ENCODE measurements at regions not wholly inside any gene's neighbourhood (a gene's known extent, or its start where the extent isn't known, plus 50 kb on each side); places are given as distances from the start of the nearest gene placed in this dataset.
A peak's percentile ranks its signal among the peaks of the same experiment; 100 is the strongest.

DNA sequence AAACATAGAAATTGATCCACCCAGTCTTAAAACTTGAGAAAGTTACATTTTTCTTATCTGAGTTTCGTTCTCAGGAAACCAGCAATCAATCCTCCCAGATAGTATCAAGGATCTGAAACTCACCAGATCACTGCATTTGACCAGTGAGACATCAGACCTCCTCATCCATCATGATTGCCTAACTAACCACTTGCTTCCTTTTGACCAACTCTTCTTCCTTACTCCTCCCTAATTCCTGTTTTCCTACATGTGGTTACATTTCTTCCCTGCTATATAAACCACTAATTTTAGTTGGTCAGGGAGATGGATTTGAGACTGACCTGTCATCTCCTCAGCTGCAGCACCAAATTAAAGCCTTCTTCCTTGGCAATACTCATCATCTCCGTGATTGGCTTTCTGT, 357.1 kb upstream of the POU3F2 start:
- no peak for DNase-seq

DNA sequence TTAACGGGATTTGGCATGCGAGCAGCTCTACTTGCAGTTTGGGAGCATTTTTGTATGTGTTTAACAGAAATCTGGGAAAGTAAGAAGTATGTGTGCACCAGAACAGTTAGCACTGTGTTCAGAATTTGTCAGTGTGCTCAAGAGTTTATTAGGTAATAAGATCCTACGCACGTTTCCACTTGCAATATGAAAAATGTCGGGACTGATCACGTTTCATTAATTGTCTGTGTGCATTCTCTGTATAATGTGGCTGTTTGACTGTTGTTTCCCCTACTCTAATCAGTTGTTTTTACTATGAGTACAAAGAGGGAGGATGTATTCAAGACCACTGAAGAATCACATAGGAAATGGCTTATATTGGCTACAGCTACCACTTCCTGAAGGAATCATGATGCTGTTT, 349.7 kb upstream of the POU3F2 start:
- no peak for DNase-seq

DNA sequence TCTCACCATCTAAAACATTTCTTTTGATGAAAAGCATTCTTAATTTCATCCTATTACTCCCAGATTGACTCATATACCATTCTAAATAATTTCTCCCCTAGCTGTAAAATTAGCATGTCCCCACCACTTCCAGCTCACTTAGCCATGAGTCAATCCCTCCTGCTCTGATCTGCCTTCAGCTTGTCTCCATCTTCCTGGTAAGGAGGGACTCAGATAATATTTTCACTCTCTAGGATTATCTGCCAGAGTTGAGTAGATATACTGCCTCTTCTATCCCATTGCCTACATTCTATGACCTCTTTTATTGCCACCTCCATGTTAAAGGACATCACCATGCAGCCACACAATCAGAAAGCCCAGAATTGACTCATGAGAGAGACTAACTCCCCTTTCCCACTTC, 348.8 kb upstream of the POU3F2 start:
- DNase-seq = no peak

DNA sequence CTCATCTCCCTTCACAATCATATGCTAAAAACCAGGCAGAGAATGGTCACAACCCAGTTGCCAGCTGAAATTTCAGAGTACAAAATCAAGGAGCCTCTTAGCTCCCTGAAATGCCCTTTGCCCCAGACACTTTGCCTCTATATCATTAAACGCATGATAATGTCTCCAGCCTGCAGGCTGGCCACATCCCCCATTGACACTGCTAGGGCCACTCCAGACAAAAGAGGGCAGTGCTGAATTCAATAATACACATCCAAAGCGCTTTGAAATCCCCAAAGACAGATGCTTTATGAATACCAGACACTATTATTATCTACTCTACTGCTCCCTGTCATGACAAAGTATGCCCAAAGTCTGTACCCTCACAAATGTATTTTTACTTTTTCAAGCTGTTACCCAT, 348.3 kb upstream of the POU3F2 start:
- no peak for DNase-seq

DNA sequence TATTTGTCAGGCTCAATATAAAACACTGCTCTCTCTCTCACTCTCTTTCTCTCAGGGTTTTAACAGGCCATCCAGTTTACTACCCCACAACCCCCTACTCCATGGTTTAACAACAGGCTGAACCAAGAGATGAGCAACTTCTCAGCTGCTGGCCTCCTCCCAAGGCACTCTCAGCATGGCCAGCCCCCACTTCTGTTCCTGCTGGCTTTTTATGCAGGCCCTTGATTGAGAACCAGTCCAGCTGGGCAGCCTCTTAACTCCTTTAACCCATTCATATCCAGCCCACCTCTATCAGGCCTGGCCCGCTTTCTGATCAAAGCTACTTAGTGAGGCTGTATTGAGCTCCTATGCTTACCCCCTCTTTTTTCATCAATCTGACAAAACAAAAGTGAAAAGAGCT, 346.8 kb upstream of the POU3F2 start:
- DNase-seq = no peak

DNA sequence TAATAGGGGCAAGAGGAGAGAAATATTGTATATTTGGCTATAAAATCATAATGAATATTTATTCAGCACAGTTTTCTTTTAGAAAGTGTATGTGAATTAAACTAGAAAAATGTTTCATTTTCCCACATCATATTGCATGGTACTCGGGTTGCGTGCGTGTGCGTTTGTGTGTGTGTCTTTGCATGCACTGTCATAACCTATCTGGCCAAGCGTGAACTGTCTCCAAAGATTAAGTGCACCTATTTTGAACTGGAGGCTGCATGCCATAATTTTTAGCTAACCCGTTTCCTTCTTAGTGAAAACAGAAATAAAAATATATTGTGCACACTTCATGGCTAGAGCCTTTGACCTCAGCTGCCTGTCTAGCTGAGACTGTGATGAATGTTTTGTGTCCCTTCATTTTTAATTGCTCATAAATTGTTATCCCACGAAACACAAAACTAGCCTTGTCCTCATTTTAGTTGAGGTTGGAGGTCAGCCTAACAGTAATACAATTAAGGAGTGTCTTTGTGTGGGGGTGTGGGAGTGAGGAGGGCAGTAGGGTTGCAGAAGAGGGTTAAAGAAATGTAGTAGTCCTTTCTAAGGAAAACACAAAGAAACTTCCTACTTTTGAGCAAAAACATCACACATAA, 336.1 kb upstream of the POU3F2 start:
- DNase-seq = no peak

DNA sequence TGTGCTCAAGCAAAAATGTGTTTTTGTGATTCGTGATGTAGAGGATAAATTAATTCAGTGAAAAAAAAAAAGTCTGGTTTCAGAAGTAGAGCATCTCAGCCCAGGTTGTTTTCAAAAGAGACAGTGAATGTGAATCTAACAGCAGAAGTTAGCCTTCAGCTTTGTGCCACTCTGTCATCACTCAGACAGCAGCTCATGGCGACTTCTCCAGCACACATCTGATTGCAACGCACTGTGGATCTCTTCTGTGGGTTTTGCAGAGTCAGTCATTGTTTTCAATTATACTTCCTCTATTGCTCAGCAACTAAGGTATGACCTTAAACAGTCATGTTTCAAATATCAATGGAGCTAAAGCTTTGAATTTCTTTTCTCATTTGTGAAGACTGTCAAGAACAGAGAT, 335.5 kb upstream of the POU3F2 start:
- no peak for DNase-seq

DNA sequence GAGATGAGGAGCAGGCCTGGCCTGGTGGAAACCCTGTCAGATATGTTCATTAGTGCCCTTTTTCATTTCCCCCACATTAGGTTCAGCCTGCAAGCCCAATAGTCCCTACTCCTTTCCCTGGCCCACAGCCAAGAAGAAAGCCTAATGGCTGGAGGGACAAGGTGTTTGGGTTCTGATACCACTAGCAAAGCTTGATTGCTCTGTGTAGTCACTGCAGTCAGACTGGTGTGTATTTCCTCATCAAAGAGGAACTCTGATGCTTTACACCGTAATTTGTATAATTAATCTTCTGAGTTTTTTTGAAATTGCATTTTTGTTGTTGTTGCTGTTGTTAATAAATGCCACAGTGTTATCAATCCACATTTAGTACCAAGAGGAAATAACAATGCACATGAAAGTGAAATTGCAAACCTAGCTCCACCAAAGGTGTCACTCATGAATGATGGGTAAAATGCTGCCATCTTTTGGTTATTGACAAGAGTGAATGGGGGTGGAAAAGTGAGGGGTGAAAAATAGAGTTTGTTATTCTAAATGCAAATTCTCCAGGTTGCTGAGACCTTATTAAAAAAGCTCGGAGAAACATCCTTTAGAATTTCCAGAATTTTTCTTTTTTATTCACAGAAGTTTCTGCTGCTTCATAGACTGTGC, 320.2 kb upstream of the POU3F2 start:
- DNase-seq = peak in 1 of 5 experiments; percentile 1

DNA sequence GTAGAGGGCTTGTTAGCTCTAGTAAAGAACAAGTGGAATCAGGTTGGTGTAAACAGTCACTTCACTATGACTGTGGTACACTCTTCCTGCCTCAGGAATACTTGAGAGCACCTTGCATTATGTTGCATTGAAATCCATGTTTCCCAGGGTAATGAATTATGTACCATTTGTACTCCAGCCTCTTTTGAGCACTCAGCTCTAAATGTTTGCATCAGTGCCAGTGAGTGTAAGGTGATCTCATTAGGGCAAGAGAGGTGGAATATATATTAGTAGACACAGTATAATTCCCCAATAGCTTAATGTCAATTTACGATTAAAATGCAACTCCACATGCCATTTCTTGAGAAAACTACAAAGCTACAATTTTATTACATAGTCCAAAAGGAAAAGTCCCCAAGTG, 319.6 kb upstream of the POU3F2 start:
- no peak for DNase-seq

DNA sequence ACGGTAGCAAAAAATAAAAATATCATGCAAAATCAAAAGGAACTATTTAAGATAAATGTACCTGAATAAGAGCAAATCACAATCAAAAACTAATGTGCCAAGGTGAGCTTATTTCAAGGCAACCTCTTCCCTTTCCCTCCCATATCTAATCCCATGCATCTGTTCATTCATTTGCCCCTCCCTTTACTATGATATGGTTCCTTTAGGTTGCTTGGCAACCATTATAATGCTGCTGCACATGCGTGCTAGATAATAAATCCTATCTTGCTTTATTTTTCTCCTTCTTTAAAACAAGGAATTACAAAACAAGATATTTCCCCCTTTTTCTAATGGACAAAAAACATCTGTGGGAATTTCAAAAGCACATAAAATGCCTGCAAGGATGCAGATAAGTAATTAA, 318.2 kb upstream of the POU3F2 start:
- no peak for DNase-seq

DNA sequence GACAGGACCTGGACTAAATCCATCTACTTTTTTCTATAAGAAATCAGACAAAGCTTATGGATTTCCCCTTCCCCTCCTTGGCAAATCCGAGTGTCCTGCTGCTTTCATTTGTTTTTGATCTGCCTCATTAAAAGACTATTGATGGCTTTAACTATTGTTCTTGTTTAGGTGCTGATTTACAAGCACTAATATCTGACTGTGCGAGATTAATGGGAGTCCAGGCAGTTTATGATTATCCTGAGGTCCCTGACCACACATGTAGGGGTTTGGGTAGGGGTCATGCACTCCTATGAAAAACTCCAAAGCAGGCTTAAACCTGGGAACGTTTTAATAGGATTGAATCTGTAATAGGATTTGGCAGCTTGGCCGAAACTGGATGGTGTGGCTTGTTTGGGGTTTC, 317.5 kb upstream of the POU3F2 start:
- DNase-seq = no peak

DNA sequence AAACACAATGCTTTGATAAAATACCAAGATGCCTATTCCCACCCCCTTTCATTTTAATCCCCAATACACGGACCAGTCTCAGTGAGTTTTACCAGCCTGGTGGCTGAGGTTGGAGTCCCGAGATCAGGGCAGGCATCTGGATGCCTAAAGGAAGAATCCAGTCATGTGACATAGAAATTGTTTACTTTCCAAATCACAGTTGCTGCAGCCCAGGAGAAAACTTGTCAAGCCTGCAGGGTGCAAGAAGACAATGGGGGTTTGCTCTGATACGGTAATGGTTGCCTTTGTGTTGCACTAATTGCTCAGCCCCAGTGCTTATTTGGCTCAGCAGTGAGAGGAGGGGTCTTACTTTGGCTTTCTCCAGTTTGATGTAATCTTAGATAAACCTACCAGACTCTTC, 308.5 kb upstream of the POU3F2 start:
- DNase-seq = no peak

DNA sequence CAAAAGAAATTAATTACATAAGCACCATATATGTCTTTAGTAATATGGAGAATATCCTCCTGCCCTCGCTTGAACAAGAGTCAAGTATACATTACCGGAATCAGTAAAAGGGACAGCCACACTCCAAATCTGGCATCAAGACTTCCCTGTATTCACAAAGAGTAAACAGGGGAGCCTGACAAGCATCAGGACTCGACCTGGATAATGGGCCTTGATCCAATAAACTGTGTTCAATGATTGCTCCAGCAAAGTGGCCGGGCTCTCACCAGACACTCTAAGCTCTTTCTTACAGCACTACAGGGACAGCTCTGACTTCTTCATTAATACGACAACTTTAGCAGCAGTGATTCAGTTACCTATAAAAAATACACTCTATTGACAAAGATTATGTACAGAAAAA, 307.9 kb upstream of the POU3F2 start:
- DNase-seq = no peak

DNA sequence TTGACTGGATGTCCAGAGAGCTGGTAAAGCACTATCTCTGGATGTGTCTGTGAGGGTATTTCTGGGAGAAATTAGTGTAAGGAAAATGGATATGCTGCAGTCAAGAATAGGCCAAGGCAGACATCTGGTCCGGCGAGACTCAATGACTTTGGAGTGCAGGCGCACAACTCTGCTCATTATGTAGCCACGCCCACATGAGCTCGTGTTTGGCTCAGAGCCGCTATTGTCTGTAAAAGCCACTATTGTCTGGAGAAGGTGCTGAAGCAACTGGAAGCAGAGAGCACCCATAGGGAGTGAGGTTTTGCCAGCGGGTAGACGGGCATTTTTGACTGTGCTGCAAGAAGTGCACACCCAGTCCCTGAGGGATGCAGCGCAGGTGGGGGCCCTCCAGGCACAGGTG, 305.0 kb upstream of the POU3F2 start:
- DNase-seq = no peak

DNA sequence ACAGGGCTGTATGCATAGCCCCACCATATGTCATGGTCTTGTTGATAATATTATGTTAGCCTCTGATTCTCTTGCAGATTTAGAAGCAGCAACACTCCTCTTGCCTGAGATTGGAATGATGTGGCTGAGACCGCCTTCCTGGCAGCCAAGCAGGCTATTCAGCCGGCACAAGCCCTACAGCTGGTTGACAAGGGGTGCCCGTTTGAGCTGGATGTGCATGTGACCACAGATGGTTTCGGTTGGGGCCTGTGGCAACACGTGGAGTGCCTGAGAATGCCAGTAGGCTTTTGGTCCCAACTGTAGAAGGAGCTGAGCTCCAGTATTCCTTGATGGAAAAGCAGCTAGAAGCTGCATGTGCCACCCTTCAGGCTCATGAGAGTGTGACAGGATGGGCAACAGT, 303.6 kb upstream of the POU3F2 start:
- DNase-seq = no peak

DNA sequence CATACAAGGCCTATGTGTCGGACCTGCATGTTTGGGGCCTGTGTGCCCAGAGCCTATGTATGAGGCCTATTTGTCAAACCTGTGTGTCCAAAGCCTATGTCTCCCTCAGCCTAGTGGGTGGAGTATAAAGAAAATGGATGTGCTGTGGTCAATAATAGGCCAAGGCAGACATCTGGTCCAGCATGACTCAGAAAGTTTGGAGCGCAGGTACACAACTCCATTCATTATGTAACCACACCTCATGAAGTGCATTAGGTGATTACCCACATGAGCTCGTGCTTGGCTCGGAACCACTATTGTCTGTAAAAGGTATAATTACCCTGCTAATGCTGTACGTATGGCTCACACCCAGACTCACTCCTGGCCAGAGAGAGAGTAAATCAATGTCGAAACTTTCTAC, 302.4 kb upstream of the POU3F2 start:
- DNase-seq = no peak

DNA sequence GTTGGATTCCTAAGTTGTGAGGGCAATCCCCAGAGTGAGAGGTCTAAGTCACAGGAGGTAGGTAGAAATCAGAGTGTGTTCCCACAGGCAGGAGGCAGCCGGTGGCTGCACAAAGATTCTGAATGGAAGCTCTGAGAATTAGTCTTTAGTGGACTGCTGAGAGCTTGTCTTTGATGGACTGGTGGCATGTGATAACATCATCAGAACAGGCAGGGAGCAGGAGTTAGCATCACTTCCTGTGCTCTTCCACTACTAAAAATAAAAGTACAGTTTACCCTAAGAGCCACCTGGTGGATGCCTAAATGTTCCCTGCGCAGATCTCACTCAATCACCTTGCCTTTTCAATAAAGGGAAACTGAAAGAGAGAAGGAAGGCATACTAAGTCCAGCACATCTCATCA, 294.6 kb upstream of the POU3F2 start:
- DNase-seq = peak in 1 of 5 experiments; percentile 3

DNA sequence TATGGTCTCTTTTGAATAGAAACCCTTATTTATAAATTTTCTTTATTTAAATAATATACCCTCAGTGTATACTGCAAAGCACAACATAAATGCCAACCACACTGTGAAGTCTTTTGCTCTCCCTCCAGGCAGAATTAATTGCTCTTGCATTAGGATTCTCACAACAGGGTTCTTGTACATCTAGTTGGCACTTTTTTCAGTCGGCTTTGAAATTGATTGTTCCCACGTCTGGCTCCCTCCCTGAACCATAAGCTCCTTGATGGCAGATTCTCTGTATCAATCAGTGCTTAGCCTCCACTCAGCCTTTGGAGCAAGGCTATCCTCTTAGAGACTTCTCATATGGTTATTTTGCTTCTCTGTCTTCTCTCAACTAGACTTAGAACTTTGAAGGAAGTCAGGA, 288.0 kb upstream of the POU3F2 start:
- no peak for DNase-seq

DNA sequence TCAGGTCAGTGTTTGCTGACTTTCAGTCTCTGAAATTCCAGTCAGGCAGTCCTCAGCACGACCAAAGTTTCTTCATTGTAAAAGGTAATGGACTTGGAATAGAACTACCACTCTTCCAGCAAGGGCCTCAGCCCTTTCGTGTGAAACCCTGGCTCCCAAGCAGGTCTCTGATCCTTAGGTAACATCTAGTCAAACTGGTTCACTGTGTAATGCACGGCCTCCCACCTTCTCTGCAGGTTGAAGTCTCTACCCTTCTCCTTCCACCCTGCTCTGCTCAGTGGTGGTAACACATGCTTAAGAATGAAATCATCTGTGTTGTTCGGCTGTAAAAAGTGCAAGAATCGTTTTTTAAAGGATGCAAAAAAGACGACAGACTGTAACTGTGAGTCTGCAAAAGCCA, 287.2 kb upstream of the POU3F2 start:
- DNase-seq = no peak

DNA sequence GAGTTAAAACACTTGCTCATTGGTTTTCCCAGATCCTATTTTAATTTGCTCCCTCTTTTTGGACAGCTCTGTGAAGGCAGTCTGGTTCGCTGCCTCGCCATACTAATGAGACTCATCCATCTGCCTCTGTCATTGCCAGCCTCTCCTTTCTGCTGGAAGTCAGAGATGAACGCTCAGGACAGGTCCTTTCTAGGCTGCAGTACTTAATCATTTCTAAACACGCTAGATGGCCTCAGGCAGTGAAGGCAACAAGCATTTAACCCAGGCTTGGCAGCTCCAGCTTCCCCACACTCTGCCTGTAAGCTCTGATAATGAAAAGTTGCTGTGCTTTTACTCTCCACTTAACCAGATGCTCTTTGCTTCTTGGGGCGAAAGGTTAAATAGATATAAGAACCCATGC, 286.7 kb upstream of the POU3F2 start:
- no peak for DNase-seq

DNA sequence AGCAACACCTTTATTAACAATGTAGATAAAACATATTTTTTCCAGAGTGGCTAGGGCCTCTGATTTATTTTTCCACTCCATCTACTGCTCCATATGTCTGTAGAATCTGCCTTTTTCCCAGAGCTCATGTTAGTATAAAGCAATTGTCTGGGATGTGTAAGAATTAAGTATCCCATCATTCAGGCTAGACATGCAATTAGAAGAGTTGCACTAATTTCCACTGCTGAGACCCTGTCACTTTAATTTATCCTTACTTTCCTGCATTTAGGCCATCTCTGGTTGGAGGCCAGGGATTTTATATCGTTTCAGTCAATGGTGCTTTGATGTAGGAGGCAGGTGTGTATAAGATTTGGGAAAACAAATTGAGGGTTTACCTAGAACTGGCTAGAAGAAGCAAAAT, 286.1 kb upstream of the POU3F2 start:
- no peak for DNase-seq

DNA sequence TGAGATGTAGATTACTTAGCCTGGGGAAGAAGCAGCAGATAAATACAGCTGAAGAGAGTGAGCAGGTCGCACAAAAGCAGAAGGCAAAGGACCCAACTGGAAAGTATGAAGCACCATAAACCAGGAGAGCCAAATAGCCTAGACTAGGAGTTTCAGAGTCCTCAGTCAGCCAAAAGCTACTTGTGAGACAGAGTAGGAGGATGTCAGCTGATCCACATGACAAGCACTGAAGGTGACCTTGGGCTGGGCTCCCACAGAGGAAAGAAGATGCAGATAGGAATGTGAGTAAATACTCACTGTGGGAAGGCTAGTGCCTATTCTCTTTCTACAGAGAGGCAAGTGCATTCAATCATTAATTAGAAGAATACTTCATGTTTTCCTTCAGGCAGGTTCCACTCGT, 274.0 kb upstream of the POU3F2 start:
- no peak for DNase-seq

DNA sequence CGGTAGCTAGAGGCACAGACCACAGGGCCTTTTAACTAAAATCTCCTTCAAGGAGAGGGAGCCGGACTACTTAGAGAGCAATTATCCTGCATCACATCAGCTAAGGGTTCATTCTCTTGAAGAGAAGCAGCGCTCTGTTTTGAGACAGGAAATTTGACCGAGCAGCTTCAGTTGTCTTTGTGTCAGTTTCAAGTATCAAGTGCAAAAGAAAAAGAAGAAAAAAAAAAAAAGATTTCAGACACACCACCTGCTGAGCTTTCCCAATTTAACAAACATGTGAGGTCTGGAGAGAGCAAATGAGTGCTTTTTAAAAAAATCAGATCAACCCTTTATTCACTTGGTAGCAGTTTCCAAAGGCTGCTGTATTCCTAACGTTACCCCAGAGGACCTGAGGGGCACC, 273.5 kb upstream of the POU3F2 start:
- DNase-seq = no peak

DNA sequence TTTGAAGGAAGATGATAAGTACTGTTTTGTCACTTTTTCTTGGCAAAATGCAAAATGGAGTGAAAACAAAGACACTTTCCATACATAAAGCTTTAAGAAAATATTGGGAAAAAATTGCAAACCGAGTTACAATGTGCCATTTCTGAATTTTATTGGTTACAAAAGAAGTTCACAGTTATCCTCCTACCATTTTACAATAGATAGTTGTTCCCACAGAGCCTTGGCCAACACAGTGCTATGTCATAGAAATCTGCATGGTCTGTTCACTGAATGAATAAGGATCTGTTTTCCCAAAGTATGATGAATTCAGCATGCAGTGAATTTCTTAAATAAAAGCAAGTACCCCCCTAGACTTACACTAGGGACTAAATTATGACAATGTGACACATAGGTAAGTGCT, 268.2 kb upstream of the POU3F2 start:
- DNase-seq = no peak

DNA sequence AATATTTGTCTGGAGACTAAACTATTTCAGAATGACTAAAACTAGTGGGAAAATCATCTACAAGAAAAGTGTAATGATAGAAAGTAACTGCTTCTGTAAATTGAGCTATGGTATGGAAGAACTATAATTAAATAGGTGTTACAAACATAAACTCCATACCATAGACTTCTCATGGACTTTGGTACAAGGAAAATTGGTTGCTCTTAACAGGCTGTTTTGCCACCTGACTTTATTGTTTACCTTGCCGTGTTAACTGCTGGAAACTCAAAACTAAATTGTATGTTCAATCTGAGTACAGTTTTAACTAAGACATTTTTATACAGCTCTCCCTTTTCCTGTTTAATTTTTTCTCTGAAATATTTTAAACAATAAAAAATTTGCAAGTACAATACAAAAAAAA, 261.8 kb upstream of the POU3F2 start:
- DNase-seq = no peak
